HPDE6-E6E7 (cell line): ENCODE measurements at regions not wholly inside any gene's neighbourhood (a gene's known extent, or its start where the extent isn't known, plus 50 kb on each side); places are given as distances from the start of the nearest gene placed in this dataset.
"Not testable (repeated sequence)": the region's sequence is repeated elsewhere in the genome, so short reads cannot be mapped to it uniquely, and the experiment has no call there.

Source experiments
- DNase-seq: peaks from one replicate; pipeline ENCODE4 v3.0.0; 2011; ENCODE audit warnings: missing footprints; ENCODE audit errors: extremely low spot score

GRCh38 chr9:75775166-75775565, 115.3 kb upstream of the PCSK5 start:
- DNase-seq = no peak

GRCh38 chr9:75775966-75776691, 114.3 kb upstream of the PCSK5 start:
- DNase-seq = no peak

GRCh38 chr9:75780185-75780584, 110.3 kb upstream of the PCSK5 start:
- DNase-seq = no peak

- no peak for DNase-seq
Observed at GRCh38 chr9:75788006-75788634, 102.4 kb upstream of the PCSK5 start.

GRCh38 chr9:75797085-75797580, 93.3 kb upstream of the PCSK5 start:
- DNase-seq = peak; percentile 6

- DNase-seq = no peak
Observed at GRCh38 chr9:75798505-75798904, 92.0 kb upstream of the PCSK5 start.

GRCh38 chr9:75803130-75803529, 87.3 kb upstream of the PCSK5 start:
- no peak for DNase-seq

- DNase-seq = no peak
Observed at GRCh38 chr9:75810063-75810462, 80.4 kb upstream of the PCSK5 start.

GRCh38 chr9:75811692-75812091, 78.8 kb upstream of the PCSK5 start:
- DNase-seq = no peak

GRCh38 chr9:75812141-75812540, 78.3 kb upstream of the PCSK5 start:
- DNase-seq = no peak

- DNase-seq = peak; percentile 17
Observed at GRCh38 chr9:75814667-75815066, 75.8 kb upstream of the PCSK5 start.

GRCh38 chr9:75820471-75821115, 69.9 kb upstream of the PCSK5 start:
- not testable (repeated sequence) for DNase-seq

- DNase-seq = no peak
Observed at GRCh38 chr9:75823151-75823550, 67.3 kb upstream of the PCSK5 start.

GRCh38 chr9:75824816-75825568, 65.5 kb upstream of the PCSK5 start:
- no peak for DNase-seq

- no peak for DNase-seq
Observed at GRCh38 chr9:75826314-75826713, 64.2 kb upstream of the PCSK5 start.

- DNase-seq = no peak
Observed at GRCh38 chr9:75830303-75830702, 60.2 kb upstream of the PCSK5 start.

- DNase-seq = no peak
Observed at GRCh38 chr9:75833778-75834177, 56.7 kb upstream of the PCSK5 start.

- no peak for DNase-seq
Observed at GRCh38 chr9:75834878-75835277, 55.6 kb upstream of the PCSK5 start.
